Uterus (tissue), 2 donors: ENCODE measurements at regions not wholly inside any gene's neighbourhood (a gene's known extent, or its start where the extent isn't known, plus 50 kb on each side); places are given as distances from the start of the nearest gene placed in this dataset.

Source experiments
- POLR2A ChIP-seq, 2 donors: fragments of 450-650 bp; IDR thresholded peaks; one replicate each; pipeline ENCODE4 v1.6.1; 2016; ENCODE audit warnings: antibody characterized with exemption in 2 of 2, mild to moderate bottlenecking in 1 of 2, moderate library complexity in 1 of 2
- TF ChIP-seq, protein P1 (sequence below), 4 experiments: fragments of 200-600 bp in 2 of 4; fragments of 450-650 bp in 2 of 4; sonication (generic) in 2 of 4; IDR thresholded peaks; one replicate each; pipeline ENCODE4 v1.5.1; 2016 to 2019; ENCODE audit warnings: antibody characterized with exemption in 4 of 4, mild to moderate bottlenecking in 2 of 4, moderate library complexity in 1 of 4

DNA sequence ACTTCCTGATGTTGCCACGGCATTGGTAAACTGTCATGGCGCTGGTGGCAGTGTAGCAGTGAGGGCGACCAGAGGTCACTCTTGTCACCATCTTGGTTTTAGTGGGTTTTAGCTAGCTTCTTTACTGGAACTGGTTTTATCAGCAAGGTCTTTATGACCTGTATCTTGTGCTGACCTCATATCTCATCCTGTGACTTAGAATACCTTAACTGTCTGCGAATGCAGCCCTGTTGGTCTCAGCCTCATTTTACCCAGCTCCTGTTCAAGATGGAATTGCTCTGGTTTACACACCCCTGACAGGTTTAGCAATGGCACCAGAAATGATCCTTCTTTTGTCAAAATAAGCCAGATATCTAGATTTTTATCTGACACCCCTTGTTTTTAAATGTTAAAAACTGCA is 85.3 kb downstream of the ARL4A start:
- no peak for TF ChIP-seq POLR2A (IDR thresholded peaks at IDR 0.05)
- TF ChIP-seq, protein P1, sequence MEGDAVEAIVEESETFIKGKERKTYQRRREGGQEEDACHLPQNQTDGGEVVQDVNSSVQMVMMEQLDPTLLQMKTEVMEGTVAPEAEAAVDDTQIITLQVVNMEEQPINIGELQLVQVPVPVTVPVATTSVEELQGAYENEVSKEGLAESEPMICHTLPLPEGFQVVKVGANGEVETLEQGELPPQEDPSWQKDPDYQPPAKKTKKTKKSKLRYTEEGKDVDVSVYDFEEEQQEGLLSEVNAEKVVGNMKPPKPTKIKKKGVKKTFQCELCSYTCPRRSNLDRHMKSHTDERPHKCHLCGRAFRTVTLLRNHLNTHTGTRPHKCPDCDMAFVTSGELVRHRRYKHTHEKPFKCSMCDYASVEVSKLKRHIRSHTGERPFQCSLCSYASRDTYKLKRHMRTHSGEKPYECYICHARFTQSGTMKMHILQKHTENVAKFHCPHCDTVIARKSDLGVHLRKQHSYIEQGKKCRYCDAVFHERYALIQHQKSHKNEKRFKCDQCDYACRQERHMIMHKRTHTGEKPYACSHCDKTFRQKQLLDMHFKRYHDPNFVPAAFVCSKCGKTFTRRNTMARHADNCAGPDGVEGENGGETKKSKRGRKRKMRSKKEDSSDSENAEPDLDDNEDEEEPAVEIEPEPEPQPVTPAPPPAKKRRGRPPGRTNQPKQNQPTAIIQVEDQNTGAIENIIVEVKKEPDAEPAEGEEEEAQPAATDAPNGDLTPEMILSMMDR (IDR thresholded peaks at IDR 0.05) = no peak
